ENCODE measurements at regions not wholly inside any gene's neighbourhood (a gene's known extent, or its start where the extent isn't known, plus 50 kb on each side); places are given as distances from the start of the nearest gene placed in this dataset.

- TF ChIP-seq CTCF (IDR thresholded peaks at IDR 0.05; ENCODE audit: low read length), result no peak
- TF ChIP-seq EZH2 (IDR thresholded peaks at IDR 0.05; ENCODE audit: borderline replicate concordance, low read length), result no peak
These were observed 55.5 kb upstream of the MAGED1 start for GRCh38 chrX:51837921-51838320.

Data from OCI-LY1 (cell line).